ENCODE measurements at regions not wholly inside any gene's neighbourhood (a gene's known extent, or its start where the extent isn't known, plus 50 kb on each side); places are given as distances from the start of the nearest gene placed in this dataset.

DNA sequence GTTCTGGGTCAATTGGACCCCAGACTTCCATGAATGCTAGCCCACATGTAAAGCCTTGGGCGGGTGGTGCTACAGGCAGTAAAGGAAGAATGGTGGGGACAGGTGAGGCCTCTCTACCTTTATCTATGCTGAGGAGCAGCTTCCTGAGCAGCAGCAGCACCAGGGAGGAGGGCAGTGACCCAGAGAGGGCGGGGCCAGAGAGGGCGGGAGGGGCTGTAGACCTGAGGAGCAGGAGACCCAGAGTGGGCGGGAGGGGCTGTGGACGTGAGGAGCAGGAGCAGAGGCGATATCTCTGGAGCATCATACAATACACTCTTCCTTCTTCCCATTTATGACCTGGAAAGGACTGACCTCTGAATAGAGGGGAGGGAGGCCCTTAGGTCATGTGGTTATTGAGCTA is 165.9 kb downstream of the MTRR start:
- H3K27me3 ChIP-seq: no peaks in the 10 kb centered on the region
- no peaks in the 10 kb centered on the region for H3K4me1 ChIP-seq
- ATAC-seq: no peak
- TF ChIP-seq, protein P1, sequence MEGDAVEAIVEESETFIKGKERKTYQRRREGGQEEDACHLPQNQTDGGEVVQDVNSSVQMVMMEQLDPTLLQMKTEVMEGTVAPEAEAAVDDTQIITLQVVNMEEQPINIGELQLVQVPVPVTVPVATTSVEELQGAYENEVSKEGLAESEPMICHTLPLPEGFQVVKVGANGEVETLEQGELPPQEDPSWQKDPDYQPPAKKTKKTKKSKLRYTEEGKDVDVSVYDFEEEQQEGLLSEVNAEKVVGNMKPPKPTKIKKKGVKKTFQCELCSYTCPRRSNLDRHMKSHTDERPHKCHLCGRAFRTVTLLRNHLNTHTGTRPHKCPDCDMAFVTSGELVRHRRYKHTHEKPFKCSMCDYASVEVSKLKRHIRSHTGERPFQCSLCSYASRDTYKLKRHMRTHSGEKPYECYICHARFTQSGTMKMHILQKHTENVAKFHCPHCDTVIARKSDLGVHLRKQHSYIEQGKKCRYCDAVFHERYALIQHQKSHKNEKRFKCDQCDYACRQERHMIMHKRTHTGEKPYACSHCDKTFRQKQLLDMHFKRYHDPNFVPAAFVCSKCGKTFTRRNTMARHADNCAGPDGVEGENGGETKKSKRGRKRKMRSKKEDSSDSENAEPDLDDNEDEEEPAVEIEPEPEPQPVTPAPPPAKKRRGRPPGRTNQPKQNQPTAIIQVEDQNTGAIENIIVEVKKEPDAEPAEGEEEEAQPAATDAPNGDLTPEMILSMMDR (IDR thresholded peaks at IDR 0.05): no peak
- no peak overlapping the region for H3K27ac ChIP-seq
- H3K9me3 ChIP-seq: no peaks in the 10 kb centered on the region
- no peaks in the 10 kb centered on the region for H3K36me3 ChIP-seq
- H3K4me3 ChIP-seq: no peak overlapping the region
- intact Hi-C loops (cut with DNase I): no loop called here
- peak in 1 of 4 donors; percentile 44 for DNase-seq

DNA sequence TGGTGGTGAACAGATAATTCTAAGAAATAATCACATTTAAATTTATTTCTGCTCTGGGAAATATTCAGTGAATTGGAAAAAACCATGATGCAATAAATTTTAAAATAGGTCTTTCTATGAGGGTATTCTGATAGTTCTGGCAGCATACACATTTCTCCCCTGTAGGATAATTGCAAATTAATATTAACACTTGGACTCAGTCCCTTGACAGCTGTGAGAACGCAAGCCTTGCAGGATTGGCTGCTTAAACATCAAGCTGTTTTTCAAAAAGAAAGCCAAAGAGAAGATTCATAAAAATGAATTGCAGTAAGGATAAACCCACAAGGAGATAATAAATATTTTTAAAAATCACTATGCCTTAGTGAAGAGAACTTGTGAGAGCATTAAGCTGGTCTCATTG is 180.0 kb downstream of the MTRR start:
- H3K27ac ChIP-seq: no peak overlapping the region
- ATAC-seq: no peak
- DNase-seq: no peak
- H3K27me3 ChIP-seq: no peaks in the 10 kb centered on the region
- no peaks in the 10 kb centered on the region for H3K4me1 ChIP-seq
- no peak overlapping the region for H3K4me3 ChIP-seq
- intact Hi-C loops (cut with DNase I): no loop called here
- TF ChIP-seq, protein P1 (IDR thresholded peaks at IDR 0.05): no peak
- no peaks in the 10 kb centered on the region for H3K36me3 ChIP-seq
- peaks cover 0 to 16% of the 10 kb centered on the region in 2 donors for H3K9me3 ChIP-seq

DNA sequence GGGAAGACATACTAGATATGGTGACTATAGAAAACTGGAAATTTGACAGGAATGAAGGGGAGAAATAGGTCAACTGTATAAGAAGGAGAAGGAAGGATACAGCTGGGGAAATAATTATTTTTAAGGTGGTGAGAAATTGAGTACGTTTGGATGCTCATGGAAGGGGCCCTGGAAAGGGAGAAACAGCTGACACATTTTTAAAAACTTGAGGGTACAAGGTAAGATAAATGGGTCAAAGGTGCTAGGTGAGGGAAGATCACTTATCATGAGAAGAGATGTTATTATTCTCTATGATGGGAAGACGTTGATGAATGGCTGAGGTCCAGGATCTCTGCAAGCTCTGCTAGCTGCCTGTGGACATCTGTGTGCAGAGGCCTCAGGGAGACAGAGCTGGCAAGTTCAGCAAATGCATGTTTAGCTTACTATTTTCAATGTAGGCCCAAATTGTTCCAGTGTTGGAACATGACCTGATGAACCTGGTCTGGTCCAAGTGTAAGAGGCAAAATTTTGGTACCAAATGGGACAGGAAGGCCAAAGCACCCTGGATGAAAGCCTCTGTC is 181.7 kb downstream of the MTRR start:
- Histone ChIP-seq H3K27me3 (no peaks in the 10 kb centered on the region), H3K4me1 (no peaks in the 10 kb centered on the region), H3K9me3 (peaks cover 0 to 16% of the 10 kb centered on the region in 2 donors), H3K27ac (no peak overlapping the region), H3K36me3 (no peaks in the 10 kb centered on the region), H3K4me3 (no peak overlapping the region)
- intact Hi-C loops (cut with DNase I): no loop called here
- ATAC-seq (no peak), DNase-seq (no peak)
- TF ChIP-seq, protein P1 (IDR thresholded peaks at IDR 0.05): no peak

DNA sequence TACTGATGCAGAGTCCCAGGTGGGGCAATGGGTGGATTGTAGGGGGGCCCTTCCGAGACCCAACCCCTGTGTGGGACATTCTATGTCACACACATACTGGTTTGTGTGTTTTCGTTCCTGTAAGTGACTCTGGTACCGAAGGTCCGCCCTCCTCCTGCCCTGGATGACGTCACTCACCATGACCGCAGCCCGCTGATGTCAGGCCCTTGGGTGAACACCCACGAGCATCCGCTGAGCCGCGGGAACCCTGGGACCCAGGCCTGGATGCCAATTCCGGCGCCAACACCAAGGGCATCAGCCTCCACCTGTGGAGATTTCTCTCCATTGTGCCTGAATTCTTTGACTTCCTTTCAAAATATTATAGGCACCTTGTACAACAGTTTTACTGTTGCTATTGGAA is 184.3 kb downstream of the MTRR start:
- no peaks in the 10 kb centered on the region for H3K27me3 ChIP-seq
- TF ChIP-seq, protein P1 (IDR thresholded peaks at IDR 0.05): no peak
- peak in 1 of 4 donors; percentile 58 for DNase-seq

DNA sequence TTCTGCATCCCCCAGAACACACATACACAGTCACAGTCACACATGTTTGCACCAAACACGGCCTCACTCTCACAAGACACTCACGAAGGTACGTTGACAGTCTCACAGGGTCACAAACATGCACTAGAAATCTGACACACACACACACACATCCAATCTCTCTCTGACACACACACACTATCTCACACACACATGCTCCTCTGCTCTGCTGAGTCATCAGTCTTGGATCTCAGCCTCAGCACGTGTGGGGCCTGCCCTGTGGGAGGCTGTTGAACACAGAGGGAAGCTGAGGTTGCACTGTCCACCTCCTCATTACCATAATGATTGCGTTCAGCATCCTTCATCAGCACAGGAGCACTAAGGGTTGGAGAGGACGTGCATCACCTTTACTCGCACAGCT is 188.8 kb downstream of the MTRR start:
- H3K27me3 ChIP-seq: no peaks in the 10 kb centered on the region
- DNase-seq (peak in 1 of 4 donors; percentile 18), ATAC-seq (peak; percentile 47)
- intact Hi-C loops (cut with DNase I): no loop called here
- TF ChIP-seq, protein P1 (IDR thresholded peaks at IDR 0.05): no peak
- no peaks in the 10 kb centered on the region for H3K4me1 ChIP-seq
- no peaks in the 10 kb centered on the region for H3K36me3 ChIP-seq
- no peaks in the 10 kb centered on the region for H3K9me3 ChIP-seq
- no peak overlapping the region for H3K27ac ChIP-seq
- no peak overlapping the region for H3K4me3 ChIP-seq

More for the DNA sequence above, 184.3 kb downstream of the MTRR start:
- H3K4me3 ChIP-seq: no peak overlapping the region
- intact Hi-C loops (cut with DNase I): no loop called here
- H3K4me1 ChIP-seq: no peaks in the 10 kb centered on the region
- no peak for ATAC-seq
- no peak overlapping the region for H3K27ac ChIP-seq
- H3K9me3 ChIP-seq: peaks cover 0 to 16% of the 10 kb centered on the region in 2 donors
- H3K36me3 ChIP-seq: no peaks in the 10 kb centered on the region

Measured in left lung (tissue), 4 donors.